ENCODE measurements at regions not wholly inside any gene's neighbourhood (a gene's known extent, or its start where the extent isn't known, plus 50 kb on each side); places are given as distances from the start of the nearest gene placed in this dataset.

GRCh38 chr7:119665796-119666195 is 607.2 kb upstream of the KCND2 start:
- TF ChIP-seq CTCF (IDR thresholded peaks at IDR 0.05) (no peak), POLR2A (IDR thresholded peaks at IDR 0.05) (no peak), EP300 (IDR thresholded peaks at IDR 0.05) (no peak), POLR2AphosphoS5 (IDR thresholded peaks at IDR 0.05) (no peak)
